ENCODE measurements at regions not wholly inside any gene's neighbourhood (a gene's known extent, or its start where the extent isn't known, plus 50 kb on each side); places are given as distances from the start of the nearest gene placed in this dataset.

DNA sequence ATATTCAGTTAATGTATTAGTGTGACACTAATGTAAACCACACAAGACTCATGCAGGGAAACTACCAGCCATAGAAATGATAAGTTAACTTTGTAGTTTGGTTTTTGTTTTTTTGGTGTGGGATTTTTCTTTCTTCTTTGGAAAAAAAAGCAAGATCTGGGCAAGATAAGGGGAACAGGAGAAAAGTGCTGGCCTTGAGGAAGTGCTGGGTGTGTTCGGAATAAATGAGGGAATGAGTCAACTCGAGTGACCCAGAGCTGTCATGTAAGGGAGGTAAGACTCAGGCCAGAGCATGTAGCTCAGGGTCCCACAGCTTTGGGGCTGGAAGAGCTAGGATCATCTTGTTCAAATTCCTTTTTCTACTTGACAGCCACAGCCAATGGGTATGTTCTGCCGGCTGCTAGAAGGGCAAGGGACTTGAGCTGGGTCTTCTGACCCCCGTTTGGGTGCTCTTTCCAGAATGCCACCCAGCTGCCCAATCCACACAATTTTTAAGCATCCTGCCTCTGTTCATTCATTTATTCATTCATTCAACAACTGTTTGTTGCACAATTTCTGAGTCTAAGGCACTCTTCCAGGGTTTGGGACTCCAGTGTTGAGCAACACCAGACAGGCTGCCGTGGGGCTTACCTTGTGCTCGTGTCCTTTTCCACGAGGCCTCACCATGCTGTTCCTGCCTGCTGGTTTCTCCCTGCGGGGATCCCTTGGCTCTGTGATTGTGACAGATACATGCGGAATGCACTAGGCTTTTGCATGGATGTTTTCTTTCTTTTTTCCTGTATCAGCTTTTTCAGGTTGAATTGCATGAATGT is 54.5 kb downstream of the CLDN34 start:
- no peak for DNase-seq

DNA sequence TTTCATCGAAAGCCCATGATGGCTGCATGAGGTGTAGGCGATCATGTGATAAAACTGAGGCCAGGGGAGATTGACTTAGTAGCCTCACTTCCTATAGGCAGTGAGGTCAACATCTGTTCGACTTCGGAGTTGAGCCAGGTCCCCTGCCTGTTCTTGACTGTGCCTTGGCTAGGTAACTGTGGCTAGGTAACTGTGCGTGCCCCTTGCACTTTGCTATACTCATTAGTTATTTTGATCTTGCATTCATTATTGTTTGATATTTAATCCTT is 55.0 kb downstream of the CLDN34 start:
- no peak for DNase-seq

DNA sequence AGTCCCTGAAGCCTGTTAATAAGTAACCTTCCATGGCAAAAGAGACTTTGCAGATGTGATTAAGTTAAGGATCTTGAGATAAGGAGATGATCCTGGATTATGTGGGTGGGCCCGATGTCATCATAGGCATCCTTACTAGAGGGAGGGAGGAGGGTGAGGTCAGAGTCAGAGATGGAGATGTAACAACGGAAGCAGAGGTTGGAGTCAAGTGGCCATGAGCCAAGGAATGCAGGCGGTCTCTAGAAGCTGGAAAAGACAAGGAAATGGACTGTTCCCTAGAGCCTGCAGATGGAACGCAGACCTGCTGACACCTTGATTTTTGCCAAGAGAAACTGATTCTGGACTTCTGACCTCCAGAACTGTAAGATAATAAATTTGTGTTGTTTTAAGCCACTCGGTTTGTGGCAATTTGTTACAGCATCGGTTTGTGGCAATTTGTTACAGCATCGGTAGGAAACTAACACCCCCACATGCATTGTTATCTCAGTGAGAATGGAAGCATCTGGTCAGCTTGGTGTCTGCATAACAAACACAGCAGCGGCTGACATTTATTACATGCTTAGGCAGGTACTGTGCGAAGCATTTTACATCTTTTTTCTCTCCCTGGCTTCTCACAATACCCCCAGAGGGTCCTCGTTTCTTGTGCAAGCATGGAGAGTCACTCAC is 55.6 kb downstream of the CLDN34 start:
- no peak for DNase-seq

DNA sequence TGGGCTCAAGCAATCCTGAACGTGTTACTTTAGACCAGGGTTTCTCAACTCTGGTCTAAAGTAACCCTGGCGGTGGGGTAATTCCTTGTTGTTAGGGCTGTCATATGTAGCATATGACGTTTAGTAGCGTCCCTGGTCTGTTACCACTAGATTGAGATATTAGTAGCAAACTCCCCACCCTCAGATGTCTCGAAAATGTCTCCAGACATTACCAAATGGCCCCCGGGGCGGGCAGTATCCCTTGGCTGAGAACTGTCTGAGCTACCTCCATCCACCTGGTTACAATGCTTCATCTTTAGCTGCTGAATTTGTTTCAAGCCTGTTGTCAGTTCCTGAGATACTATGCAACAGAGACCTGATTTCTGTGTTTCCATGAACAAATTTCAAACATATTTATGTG is 56.7 kb downstream of the CLDN34 start:
- DNase-seq, result no peak

DNA sequence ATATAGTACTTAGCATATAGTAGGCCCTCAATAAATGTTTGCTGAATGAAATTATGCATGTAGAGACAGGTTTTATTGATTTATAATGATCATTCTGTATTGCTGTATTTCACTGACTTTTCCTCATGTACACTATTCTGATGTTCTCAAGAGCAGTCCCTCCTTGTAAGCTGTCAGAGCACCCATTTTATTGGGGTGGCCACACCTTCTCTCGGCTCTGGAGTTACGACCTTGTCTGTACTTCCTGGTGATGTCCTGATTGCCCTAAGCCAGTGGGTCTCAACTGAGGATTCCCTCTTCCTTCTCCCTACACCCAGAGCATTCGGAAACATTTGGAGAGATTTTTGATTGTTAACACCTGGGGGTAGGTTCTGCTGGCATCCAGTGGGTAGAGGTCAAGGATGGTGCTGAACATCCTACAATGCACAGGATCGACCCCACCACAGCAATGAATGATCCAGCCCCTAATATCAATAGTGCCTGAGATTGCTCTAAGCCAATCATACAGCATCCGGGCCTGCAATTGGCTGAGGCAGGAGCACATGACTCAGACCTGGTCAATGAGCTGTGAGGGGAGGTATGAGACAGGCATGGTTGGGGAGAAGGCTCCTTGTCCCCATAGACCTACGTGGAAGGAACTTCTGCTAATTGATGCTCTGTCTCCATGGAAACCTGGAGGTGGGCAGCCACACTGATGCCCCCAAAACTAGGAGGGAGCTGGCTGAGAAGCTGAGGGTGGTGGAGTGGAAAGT is 58.8 kb downstream of the CLDN34 start:
- no peak for DNase-seq

DNA sequence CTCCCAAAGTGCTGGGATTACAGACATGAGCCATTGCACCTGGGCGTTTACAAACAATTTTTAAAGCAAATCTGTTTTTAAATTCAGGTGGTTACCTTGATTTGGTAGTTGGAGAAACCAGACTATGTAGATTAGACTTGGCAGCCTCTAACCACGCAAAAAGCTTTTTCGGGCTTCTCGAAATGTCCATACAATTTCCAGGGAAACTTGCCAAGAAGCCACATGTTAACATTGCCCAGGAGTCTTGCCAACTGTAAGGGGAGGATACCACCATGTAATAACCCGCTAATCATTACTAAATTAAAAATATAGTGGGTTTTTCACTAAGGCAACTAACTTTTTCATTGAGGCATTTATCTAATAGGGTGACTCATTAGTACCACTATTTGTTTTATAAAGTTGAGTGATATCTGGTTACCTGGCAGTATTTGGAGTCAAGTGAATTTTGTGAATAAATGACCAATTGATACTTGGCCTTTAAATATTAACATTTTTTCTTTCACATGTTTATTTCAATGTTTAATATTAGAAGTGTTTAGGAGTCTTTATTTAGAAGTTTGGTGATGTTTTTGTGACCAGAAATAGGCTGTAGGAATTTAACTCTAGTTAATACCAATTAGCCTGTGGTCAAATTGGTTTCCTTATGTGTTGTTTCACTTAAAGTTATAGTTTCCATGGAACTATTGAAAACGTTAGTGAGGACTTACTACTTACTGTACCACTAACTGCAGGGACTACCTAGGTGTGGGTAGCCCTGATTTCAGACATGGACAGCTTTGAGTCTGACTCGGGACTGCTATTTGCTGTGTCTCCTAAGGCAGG is 61.3 kb downstream of the CLDN34 start:
- no peak for DNase-seq

DNA sequence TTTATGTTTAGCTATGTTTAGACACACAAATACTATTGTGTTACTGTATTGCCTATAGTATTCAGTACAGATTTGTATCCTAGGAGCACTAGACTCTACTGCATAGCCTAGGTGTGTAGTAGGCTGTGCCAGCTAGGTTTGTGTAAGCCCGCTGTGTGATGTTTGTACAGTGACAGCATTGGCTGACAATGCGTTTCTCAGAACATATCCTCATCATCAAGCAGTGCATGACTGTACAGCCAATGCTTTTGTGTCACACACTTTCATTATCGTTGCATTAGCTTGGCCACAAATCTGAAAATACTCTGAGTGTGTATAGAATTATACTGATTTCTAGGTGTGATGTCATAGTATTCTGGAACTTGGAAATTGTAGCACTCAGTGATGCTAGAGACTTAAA is 63.4 kb downstream of the CLDN34 start:
- DNase-seq, result no peak

DNA sequence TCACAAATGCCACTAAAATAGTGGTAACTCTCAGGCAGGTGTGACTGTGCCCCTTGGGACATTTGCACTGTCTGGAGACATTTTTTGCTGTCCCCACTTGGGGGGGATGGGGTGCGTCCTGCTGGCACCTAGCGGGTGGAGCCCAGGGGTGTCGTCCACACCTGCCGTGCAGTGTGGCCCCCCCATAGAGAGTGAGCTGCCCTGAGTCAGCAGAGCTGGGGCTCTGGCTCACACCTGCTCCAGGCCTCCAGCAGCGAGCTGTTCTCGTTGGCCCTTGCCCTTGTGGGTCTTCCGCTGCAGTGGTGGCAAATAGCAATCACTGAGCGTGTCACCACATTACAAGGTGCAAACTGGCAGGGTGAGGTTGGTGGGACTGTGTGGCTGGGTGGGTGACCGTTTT is 64.6 kb downstream of the CLDN34 start:
- no peak for DNase-seq

DNA sequence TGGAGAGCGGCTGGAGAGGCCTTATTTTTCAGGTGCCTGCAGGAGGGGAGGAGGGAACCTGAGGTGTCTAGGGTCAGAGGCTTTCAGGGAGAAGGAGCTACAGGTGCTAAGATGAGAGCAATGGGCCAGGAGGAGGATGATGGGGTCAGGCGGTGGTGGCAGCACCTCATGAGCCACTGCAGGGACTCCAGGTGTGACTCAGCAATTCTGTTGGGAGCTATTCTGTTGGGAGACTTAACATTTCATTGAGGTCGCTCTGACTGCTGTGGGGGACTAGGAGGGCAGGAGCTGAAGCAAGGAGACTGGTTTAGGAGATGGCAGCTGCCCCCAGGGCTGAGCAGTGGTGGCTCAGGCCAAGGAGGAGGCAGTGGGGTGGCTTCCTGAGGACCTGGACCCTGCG is 65.0 kb downstream of the CLDN34 start:
- no peak for DNase-seq

DNA sequence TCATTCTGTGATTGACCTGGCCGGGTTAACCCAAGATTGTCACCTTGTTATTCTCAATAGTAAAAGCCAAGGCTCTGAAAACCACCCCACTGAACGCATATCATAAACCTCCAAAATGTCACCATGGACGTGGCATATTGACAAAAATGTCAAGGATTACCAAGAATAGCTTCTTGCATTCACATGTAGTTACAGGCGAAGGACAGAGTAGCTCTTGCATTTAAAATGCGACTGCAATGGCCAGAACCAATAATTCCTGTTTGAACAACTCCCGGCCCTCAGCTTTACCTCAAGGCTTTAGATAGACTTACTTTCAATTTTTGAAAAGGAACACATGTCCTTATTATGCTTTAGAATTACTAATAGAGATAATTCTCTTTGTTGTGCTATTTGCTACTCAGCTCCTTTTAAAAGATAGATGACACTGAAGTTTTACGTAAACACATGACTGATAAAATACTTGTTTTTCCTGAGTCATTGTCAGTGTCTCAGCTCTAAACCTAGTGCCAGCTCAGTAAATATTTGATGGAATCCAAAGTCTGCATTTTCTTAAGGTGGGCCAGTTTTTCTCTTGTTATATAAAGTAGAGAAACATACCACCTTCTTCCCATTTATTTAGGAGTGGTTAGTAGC is 66.3 kb downstream of the CLDN34 start:
- DNase-seq, result no peak

DNA sequence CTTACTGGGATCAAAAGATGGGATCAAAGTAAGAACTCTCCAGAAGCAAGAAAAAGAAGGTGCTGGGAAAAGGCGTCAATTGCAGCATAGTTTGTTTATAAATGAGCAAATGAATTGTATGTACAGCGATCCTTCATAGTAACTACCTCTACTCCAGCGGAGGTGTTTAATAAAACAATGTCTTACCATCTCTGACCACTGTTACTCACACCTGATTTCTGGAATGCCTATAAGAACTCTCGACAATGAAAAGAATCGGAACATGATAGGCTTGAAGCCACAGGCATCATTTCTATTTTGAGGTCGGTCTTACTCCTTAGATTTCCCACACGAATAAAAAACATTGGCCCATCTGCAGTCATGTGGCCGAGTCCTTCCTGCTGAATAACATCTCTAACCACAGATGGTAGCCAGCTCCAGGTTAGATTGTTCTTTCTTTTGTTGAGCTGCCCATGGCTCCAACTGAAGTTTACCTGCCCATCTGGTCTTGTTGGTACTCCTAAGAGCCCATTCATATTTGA is 67.6 kb downstream of the CLDN34 start:
- DNase-seq, result no peak

DNA sequence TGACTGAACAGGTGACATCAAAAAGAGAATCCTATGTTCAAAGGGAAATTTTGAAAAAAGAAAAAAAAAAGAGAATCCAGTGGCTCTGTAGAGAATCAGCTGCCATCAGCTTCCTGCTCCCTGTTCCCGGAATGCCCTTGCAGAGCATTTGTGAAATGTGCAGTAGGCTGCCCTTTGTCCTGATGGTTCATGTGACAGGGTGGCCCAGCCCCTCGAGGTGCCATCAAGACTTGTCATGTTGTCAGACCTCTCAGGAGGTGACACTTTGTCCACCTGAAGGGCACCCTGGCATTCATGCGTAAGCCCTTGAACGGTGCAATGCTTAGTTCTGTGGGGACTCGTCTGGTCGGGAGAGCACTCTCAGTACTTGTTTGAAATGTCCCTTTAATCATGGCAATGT is 71.4 kb downstream of the CLDN34 start:
- DNase-seq, result no peak

DNA sequence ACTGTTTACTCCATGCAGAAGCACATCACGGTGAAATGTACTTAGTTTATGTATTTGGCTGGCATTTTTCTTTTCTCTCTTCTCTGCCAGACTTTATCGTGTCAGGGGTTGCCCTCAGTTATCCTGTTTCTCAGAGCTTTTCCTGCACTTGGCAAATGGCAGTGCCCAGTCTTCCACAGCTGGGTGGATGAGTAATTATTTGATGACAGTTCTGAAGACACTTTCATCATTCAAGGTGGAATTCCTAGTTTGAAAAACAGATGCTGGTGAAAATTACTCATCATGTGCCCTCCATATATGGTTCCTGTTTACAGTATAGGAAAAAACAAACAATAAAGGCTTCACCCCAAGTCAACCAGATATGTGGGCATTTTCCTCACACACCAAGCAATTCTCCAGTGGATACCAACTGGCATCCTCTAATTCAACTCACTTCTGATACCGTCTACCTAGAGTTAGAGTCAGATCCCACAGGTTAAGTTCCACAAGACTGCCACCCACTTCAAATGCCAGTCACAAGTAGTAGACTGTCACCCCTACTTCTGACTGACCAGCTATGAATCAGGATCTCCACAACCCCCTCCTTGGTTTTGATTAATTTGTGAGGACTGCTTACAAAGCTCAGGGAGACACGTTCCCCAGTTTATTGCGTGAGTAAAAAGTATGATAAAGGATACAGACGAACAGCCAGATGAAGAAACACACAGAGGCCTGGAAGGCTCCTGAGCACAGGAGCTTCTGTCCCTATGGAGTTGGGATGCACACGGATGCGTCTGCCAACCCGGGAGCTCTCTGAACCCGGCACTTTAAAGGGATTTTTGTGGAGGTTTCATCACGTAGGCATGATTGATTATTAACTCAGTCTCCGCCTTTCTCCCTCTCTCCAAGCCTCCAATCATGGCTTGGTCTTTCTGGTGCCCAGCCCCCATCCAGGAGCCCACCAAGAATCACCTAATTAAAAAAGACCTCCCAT is 72.9 kb downstream of the CLDN34 start:
- no peak for DNase-seq

DNA sequence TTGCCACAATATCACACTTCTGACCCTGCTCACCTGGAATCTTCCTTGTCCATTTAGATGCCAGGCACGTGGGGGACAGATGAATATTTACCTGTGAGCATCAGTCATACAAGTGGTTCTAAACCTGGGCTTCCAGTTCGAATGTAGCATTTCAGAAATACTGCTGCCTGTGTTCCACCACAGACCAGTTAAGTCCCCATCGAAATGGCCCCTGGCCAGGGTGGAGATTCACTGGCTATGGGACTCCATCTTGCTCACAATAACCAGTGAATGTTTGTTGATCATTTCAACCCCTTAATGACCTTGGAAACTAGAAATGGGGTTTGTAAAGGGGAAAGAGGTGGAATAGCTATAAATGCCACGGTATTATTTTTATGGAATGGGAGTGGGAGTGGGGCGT is 73.8 kb downstream of the CLDN34 start:
- DNase-seq, result no peak

DNA sequence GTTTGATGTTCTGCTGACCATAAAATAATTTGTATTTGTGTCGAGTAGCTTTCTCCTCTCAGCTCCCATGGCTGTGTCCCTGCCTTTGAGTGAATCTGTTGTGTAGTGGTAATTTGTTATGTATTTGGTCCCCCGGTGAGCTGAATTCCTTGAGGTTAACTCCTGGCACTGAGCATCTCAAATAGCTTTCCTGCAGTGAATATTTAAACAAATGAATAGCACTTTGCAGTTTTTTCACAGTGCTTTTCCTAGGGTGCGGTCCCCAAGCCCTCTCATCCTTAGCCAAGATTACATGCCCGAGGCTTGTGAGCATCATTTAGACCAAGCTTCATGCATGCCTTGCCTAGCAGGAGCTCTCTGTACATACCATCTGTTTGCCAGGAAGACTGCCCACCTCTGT is 74.2 kb downstream of the CLDN34 start:
- no peak for DNase-seq

DNA sequence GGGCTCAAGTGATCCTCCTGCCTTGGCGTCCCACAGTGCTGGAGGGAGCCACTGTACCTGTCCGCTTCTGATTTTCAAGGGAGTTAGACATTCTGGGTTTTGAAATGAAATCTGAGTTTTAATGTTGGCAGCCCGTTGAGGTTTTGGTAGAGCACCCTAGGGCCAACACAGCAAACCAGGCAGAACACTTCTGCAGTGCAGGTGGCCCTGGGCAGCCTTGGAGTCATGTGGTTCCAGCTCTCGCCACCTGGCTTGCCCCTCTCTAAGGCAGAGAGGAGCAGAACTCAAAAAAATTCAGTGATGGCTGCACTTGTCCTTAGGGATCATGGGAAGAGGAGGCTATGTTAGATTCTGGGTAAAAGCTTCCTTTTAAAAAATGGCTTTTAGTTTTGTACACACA is 74.9 kb downstream of the CLDN34 start:
- no peak for DNase-seq

DNA sequence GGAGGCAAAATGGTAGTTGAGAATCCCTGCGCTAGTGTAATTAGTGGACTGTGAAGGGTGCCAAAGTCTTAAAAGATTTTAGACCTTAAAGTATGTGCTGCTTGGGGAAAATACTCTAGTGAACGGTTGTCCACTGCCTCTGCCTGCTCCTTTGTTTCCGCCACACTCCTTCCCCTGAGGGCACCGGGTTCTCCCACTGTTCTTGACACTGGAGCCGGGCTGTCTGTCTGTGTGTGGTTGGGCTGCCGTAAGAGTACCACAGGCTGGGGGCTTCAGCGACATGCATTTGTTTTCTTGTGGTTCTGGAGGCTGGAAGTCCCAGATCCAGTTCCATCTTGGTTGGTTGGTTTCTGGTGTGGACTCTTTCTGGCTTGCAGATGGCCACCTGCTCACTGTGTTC is 76.2 kb downstream of the CLDN34 start:
- DNase-seq, result no peak

DNA sequence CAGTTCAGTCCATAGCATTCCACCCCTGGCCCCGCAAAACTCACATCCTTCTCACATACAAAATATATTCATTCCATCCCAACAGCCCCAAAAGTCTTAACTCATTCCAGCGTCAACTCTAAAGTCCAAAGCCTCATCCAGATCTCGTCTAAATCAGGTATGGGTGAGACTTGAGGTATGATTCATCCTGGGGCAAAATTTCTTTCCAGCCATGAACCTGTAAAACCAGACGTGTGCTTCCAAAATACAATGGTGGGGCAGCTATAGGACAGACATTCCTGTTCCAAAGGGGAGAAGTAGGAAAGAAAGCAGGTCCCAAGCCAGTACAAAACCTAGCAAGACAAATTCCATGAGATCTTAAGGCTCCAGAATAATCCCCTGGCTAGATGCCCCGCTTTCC is 76.9 kb downstream of the CLDN34 start:
- no peak for DNase-seq

DNA sequence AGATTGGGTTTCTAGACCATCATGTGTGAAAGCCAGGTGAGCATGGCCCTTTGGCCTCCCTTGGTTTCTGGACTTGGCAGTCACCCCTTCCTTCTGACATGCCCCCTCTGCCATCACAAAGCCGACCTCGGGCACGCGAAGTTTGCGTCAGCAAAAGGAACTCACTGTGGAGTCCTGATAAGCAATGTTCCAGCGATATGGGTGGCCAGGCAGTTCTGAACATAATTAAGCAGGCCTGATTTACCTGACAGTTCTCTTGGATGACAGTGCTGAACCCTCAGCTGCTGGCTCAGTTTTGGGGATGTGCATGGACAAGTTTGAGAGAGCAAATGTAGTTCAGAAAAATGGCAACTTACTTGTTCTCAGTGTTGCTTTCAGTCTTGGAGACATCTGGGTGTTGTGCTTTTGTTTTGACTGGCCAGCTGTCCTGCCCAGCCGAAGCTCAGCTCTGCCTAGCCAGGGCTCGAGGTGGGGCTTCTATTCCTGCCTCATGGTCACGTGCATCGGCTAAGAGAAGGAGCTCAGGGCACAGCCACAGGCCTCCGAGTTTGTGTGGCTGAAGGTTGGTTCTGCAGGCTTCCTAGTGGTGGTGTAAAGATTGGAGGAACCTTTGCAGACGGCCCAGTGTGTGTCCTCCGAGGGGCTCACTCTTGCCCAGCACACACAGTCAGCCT is 78.3 kb downstream of the CLDN34 start:
- no peak for DNase-seq

DNA sequence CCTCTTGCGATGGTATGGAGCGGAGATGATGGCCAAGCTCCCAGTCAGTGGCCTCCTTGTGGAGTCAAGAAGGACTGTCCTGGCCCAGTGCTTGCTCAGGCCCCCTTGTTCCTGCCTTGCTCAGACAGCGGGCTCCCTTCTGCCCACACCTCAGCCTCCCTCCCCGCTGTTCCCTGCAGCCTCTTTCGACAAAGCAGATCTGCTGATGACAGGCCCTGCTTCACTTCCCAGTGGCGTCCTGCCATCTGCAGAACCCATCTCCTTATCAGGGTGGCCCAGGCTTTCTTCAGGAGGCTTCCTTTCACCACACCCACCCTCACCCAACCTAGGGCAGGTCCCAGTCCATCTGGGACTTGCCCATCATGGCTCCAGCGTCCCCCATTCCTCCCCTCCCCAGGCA is 80.0 kb downstream of the CLDN34 start:
- DNase-seq, result no peak

DNA sequence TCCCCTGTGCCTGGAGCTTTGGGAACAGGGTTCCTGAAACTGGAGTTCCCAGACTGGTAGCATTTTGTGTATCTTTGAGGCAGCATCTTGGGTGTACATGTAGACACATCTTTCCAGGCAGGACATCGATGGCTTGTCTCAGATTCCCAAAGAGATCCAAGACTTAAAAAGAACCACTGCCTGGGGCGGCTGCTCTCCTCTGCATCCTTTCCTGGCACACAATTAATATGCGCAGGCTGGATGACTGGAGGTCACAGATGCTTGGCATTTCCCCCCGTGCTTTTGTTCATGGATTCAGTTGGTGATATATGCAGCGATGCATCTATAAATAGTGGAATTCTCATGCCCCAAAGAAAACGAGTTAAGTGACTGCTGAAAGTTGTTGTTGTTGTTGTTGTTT is 80.5 kb downstream of the CLDN34 start:
- DNase-seq, result no peak
